ENCODE measurements at regions not wholly inside any gene's neighbourhood (a gene's known extent, or its start where the extent isn't known, plus 50 kb on each side); places are given as distances from the start of the nearest gene placed in this dataset.
"Not testable (repeated sequence)": the region's sequence is repeated elsewhere in the genome, so short reads cannot be mapped to it uniquely, and the experiment has no call there.

DNA sequence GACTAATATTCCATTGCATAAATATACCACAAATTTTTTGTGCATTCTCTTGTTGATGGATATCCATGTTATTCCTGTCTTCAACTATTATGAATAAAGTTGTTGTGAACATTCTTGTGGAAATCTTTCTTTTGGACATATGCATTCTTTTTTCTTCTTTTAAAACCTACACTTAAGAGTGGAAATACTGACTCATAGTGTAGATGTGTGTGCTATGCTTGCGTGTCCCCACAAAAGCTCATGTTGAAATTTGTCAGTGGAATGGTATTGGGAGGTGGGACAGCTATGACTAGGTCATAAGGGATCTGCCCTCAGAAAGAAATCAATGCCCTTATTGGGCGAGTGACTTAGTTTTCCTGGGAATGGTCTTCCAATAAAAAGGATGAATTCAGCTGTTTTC, 203.6 kb upstream of the PRSS58 start:
- peak; percentile 99 for DNase-seq

DNA sequence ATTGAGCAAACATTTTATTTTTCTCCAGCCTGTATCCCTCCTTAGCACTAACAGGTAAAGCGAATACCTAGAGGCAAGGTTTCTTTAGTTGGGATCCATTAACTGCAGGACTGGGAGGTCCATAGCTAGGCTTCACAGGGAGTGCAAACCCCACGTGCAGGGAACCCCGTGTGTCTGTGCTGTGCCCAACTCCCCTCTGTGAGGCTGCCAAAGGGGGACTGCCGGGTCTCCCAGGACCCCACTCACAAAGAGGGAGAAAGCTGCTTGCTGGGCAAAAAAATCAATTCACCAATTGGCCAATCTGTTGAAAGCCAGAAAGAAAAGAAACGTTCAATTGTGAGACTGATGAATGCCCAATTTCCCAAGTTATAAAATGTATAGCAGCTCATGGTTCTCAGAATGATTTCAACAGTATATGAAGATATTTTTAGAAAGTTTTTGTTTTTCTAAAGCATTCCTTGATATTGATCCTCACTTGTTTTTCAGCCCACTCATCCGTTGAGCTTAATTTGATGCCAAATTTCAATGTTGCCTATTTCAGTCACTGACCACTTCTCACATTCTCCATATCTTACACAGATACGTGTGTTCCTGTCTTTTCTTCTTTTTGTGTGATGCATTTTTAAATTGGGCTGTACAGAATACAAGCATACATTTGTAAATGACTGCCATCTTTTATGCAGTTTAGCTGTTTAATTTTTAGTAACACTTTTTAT, 202.7 kb upstream of the PRSS58 start:
- peak; percentile 81 for DNase-seq

DNA sequence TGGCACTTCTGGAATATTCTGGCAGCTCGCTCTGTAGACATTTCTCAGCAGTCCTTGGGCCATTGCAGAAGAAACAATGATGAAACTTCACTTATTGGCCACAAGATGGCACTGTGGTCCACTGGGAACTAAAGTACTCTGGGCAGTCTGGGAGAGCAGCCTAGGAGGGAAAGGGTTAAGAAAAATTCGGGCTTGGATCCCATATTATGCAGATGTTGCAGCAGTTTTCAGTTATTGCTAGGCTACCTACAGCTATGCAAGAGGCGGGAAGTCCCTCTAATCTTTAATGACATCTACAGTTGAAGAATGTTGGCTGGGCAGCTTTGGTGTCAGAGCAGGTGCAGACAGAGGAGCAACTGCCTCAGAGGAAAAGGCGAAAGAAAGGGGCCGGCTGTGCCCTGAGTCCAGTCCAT, 201.7 kb upstream of the PRSS58 start:
- peak; percentile 90 for DNase-seq

DNA sequence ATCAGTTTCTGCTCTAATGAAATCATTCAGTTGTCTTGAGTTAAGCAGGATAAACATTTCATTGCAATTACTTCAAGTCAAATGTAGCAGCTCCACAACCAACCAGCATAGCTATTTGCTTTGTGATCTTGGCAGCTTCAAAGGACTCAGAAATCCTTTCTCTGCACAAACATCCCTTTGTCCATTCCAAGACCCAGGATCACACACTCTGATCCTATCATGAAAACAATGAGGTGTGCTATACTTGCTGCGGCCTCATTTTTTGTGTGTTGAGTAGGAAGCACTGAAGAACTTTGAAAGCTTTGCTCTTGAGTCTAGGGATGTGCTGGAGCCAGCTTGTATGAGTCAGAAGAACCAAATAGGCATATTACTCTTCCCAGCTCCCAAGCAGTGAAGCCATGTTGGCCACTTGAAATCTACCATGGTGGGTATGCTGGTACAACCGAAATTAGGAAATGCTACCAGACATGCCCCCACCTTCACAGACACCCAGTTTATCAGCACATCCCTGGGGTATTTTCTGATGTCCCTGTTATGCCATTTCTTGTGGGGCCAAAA, 199.4 kb upstream of the PRSS58 start:
- no peak for DNase-seq

DNA sequence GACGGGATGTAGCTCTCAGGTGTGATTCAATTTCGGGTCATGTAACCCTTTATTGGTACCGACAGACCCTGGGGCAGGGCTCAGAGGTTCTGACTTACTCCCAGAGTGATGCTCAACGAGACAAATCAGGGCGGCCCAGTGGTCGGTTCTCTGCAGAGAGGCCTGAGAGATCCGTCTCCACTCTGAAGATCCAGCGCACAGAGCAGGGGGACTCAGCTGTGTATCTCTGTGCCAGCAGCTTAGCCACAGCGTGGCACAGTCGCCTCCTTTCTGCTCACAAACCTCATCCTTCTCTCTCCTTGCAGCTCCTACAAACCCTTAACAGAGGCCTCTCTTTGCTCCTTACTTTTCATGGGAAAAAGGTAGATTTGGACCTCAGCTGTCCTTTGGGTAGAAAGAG, 197.5 kb upstream of the PRSS58 start:
- peak; percentile 30 for DNase-seq

DNA sequence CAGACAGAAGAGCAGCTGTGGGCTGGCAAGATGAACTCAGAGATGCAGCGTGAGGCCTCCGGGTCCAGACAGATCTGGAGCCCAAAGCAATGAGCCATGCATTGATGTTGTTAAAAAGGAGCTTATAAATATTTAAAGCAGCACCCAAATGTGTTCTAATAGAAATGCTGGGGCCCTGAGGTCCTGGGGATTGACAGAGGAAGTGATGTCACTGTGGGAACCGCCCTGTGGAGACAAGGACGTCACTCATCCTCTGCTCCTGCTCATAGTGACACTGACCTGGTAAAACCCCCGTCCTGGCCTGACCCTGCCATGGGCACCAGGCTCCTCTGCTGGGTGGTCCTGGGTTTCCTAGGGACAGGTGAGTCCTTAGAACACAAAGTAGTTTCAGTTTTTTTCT, 197.0 kb upstream of the PRSS58 start:
- DNase-seq, result no peak

DNA sequence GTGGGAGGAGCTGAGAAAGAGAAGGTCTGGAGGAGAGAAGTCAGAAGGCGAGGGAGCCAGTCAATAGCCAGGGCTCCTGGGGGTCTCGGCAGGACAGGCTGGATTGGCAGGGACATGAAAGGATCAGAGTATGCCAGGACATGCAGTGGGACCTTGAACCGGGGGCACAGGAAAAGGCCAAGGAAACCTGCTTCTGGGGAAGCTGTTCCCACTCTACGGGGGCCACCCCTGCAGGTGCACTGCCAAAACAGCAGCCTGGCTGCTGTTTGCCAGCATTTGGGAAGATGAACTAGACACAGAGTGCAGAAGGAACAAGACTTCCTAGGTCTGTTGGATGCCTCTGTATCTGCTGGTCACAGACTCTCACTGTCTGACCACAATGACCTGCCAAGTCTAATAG, 194.9 kb upstream of the PRSS58 start:
- DNase-seq, result no peak

DNA sequence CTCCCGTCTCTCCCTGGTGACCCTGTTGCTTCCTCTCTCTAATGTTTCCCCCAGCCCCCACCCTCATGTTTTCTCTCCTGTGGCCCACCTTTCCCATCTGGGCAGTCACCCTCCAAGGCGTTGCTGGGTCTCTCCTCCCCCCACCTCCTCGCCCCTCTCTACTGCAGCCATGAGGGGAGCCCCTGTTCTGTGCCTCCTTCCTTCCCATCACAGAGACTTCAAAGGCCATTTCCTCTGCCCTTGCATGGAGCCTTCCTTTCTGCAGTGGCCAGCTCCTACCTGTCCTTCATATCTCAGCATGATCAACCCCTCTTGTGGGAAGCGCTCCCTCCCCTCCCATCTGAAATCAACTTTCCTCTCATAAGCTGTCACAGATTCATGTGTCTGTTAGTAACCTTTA, 194.0 kb upstream of the PRSS58 start:
- DNase-seq, result no peak

DNA sequence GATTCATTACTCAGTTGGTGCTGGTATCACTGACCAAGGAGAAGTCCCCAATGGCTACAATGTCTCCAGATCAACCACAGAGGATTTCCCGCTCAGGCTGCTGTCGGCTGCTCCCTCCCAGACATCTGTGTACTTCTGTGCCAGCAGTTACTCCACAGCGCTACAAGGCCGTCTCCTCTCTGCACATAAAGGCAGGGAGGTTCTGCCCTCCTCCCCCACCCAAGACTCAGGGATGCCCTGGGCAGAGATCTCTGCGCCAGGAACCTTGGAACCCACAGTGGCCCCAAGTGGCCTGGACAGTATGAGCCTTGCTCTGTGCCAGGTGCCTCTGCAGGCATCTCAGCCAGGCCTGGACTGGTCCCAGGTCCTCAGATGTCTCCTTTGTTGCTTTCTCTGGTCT, 193.4 kb upstream of the PRSS58 start:
- DNase-seq, result no peak

DNA sequence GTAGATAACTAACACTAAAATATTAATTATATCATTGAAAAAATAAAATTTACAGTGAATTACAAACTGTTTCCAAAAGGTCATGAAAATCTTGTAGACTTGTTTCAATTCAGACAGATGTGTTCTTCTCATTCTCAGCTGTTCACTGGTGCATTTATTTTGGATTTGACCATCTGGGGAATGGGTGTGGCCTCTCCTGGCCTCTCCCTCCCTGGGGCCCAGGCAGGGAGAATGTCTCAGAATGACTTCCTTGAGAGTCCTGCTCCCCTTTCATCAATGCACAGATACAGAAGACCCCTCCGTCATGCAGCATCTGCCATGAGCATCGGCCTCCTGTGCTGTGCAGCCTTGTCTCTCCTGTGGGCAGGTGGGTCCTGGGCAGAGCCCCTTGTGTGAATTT, 192.8 kb upstream of the PRSS58 start:
- no peak for DNase-seq

DNA sequence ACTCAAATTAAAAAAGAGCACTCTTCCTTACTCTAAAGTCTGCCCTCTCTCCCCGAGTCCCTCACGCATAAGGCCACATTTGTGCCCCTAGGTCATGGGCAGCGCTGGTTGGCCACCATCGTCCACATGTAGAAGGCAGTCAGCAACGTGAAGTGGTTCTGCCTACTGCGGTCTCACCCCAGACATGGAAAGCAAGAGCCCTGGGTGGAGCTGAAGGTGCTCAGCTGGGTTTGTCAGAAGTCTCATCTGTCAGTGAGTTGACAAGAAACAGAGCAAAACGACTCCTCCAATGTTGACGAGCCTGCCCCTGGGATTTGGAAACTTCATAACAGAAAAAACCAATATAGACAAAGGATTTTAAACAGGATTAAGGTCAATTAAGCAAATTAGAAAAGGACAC, 192.3 kb upstream of the PRSS58 start:
- no peak for DNase-seq

DNA sequence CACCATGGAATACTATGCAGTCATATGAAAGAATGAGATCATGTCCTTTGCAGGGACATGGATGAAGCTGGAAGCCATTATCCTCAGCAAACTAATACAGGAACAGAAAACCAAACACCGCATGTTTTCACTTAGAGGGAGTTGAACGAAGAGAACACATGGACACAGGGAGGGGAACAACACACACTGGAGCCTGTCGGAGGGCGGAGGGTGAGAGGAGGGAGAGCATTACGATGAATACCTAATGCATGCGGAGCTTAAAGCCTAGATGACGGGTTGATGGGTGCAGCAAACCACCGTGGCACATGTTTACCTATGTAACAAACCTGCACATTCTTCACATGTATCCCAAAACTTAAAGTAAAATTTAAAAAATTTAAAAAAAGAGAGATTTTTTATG, 191.0 kb upstream of the PRSS58 start:
- not testable (repeated sequence) for DNase-seq

DNA sequence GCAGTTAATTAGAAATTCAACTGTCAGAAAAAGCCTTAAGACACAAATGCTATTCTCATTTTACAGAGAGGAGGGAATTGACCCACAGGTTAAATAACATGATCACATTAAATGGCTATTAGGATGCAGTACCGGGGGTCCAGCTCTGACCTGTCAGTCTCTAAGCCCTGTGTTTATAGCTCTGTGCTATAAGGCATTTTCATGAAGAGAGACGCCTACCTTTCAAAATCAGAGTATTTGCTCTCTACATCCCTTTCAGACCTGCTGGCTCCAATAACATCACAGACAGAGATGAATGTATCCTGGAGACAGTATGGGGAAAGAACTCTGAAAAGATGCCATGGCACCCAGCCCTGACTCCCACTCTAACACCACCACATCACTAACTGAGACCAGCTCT, 189.9 kb upstream of the PRSS58 start:
- no peak for DNase-seq

DNA sequence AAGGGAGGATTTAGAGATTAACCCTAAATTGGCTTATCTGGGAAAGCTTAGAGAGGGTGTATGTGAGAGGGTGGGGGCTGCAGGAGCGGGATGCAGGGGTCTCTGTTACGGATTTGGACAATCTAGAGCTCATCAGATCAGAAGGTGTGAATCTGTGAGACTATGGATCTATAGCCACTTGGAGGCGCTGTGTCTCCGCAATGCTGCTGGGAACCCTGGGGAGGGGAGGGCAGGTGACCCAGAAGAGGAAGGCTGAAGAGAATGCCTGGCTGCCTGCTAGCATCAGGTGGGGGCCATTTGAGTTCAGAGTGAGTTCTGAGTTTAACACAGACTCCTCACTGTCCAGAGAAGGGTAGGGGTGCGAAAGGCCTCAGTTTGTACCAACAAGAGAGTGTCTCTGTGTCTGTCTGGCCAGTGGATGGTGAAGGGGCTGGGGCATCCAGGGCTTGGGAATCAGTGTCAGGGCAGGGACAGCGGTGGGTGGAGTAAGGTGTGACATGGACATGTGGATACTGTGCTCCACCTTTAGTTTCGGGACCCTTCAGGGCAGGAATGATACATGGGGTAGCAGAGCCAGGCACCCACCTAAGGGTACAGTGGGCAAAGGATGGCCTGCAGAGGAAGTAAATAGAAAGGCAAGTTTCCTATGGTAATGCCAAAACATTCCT, 187.3 kb upstream of the PRSS58 start:
- no peak for DNase-seq

DNA sequence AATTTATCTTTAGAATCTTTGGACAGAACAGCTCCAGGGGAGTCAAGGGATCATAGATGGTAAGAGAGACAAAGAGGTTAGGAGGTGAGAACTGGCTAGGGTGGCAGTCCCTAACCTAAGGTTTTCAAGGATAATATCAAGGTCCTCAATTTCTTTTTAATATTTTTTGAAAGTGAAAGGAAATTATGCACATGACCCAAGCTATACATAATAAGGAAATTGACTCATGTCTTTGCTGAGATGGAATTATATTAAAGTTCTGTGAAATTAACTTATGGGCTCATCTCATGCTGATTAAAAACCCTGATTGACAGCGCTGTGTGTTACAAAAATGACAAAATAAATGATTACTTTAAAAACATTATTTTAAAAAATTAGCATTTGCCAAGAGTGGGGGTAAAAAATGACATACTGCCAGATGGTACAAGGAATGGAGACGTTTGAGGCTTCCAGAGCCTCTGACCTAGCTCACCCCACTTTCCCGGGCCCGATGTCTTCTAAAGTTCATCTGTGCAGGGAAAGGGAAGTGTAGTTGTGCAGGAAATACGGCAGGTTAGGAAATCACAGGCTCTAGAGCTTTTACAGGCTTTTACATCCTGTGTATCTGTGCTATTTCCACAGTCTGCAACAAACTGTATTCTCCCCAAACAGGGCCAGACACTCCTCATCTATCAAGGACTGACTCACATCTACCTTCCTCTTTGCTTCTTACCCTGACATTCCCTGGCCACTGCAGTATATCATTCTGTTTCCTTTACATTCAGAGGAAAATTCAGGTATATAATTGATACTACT, 185.6 kb upstream of the PRSS58 start:
- DNase-seq, result peak; percentile 20

DNA sequence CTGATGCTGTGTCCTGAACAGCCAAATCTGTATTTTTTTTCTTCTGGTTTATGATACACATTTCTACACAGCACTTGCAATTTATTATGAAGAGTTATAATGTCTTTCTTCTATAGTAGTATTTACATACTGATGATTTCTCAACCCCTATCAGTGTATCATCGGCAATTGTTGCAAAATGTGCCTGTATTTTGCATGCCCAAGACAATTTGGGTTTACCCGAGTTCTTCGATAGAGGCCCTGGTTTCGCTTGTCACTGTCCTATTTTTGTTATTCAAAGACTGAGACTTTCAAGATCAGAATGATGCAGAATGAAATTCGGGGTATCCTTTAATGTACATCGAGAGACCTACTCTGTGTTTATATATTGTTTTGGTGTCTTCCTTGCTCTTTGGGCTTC, 184.5 kb upstream of the PRSS58 start:
- no peak for DNase-seq

DNA sequence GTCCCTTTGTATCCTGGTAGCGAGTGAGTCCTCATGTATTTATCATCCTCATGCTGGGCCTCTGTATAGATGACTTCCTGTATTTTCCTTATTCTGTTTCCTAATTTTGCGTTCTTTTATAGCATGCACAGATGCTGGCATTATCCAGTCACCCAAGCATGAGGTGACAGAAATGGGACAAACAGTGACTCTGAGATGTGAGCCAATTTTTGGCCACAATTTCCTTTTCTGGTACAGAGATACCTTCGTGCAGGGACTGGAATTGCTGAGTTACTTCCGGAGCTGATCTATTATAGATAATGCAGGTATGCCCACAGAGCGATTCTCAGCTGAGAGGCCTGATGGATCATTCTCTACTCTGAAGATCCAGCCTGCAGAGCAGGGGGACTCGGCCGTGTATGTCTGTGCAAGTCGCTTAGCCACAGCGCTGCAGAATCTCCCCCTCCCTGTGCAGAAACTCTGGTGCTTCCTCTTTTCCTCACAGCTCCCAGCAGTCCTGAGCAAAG, 183.1 kb upstream of the PRSS58 start:
- DNase-seq, result no peak

DNA sequence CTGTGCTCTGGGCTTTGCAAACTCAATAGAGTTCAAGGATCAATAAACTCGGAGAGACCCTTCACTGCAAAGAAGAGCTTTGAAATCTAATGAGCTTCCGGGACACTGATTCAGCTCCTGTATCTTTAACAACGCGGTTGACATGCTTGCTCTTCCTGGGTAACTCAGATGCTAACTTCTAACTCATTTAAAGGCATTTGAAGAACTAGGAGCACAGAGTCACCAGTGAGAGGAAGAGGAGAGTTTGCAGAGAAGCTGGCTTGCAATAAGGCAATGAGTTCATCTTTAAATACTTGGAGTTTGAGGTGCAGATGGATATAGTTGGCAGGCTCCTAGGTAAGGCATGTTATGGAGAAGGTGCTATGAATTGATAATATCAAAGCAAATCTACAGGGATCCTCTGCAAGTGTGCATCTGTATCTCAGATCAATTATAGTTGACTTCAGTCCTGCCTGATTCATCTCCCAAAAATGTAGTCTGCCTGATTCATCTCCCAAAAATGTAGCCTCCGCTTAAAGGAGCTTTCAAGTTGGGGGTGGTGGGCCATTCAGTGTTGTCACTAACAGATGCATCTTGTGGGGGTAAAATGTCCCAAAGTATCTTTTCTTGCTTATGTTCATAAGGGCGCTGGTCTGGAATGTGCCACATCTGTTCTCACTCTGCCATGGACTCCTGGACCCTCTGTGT, 182.5 kb upstream of the PRSS58 start:
- peak; percentile 94 for DNase-seq

DNA sequence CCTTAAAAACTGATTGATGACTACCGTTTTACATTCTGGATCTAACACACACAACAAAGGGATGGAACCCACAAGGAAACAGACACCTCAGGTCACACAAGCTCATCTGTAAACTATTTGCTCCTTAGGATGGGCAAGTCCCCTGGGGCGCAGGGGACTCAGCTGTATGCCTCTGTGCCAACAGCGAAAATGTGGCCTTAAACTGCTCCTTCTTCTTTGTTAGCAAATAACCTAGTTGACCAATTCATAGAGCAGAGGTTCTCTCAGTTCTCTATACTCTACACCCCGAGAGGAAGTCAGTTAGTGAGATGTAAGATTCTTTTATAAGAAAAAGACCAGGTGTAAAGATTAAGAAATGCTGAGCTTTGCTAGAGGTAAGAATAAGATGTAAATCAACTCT, 181.9 kb upstream of the PRSS58 start:
- DNase-seq, result no peak

DNA sequence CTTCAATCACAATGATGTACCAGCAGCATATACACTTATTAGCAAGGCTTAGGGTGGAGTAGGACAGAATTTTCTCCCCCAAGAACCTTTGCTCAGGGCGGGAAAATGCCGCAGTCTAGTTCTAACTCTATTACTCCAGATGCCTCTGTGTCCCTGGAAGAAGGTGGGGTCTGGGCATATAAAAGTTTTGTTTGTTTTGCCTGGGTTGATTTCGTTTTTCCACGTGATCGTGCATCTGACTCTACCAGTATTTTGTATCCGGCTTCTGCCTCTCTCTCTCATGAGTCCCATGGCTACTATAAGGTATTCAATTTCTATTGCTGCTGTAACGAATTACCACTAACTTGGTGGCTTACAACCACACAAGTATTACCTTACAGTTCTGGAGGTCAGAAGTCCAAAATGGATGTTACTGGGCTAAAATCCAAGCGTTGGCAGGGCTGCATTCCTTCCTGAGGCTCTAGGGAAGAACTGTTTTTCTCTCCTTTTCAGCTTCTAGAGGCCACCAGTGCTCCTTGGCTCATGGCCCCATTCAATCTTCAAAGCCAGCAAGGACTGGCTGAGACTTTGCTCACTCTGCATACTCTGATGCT, 181.2 kb upstream of the PRSS58 start:
- DNase-seq, result peak; percentile 26

DNA sequence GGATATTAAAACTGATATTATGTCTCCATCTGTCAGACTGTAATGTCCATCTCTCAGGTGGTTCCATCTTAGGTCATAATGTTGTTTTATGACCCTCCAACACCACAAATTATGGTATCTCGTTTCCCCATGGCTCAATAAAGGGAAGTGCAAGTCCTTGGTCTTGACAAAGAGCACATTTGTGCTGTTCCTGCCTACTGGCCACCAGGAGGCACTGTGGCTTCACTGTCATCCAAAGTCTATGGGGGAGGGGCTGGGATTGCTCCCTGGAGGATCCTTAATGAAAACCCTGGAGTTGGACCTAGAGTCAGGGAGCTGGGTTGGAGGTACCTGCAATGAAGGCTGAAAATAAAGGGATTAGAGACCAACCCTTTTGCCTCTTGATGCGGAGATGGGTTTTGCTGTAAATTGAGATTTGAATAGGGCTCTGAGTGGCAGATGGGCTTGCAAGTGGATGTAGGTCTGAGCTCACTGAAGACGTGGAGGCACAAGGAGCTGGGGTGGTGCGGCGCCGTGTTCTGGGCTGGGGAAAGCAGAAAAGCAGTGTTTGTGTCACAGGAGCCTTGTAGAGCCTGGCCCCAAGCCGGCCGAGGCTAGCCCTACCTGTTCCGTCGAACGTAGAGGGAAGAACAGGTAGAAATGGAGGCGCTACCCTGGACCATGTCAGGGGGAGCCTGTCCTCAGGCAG, 180.5 kb upstream of the PRSS58 start:
- peak; percentile 54 for DNase-seq

DNA sequence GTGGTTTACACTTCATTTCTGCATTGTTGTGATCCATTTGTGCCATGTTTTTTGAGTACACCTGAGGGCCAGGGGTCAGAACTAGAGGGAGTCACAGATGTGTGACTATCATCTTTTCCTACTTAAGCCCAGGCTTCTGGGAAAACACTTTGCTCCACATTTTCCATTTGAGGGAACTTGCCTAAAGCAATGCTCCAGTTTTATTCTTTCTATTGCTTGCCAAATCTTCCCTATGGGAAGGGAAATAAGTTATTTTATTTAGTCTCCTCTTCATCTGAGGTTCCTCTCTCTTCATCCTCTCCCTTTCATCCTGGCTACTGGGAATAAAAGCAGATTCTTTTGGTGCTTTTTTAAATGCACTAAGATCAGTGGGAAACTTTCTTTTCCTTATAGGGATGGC, 179.9 kb upstream of the PRSS58 start:
- no peak for DNase-seq
